GM23338 (cell line): ENCODE measurements at regions not wholly inside any gene's neighbourhood (a gene's known extent, or its start where the extent isn't known, plus 50 kb on each side); places are given as distances from the start of the nearest gene placed in this dataset.

Experiments used
- ATAC-seq: fragments of 200-7000 bp; cut with Tn5 transposase; 3 replicates; pipeline ENCODE4 v1.9.1; 2020
- DNase-seq: peaks from one replicate; pipeline ENCODE4 v3.0.0-alpha.2; 2015; ENCODE audit warnings: low spot score
- H2AFZ ChIP-seq: fragments of 200-600 bp; sonication (generic); 2 replicates; pipeline ENCODE4 v1.8.0; 2016; ENCODE audit warnings: antibody characterized with exemption, mild to moderate bottlenecking, moderate library complexity
- H3F3A ChIP-seq: fragments of 200-600 bp; sonication (generic); replicated peaks from 2 replicates; pipeline ENCODE4 v1.8.0; 2017; ENCODE audit warnings: antibody characterized with exemption, mixed run types, low read depth
- H3K27ac ChIP-seq: fragments of 200-600 bp; sonication (generic); 2 replicates; pipeline ENCODE4 v1.6.1; 2016; ENCODE audit warnings: low read depth
- H3K27me3 ChIP-seq: fragments of 200-600 bp; sonication (generic); 2 replicates; pipeline ENCODE4 v1.8.0; 2016; ENCODE audit warnings: mild to moderate bottlenecking, mixed run types, moderate library complexity; ENCODE audit not compliant: insufficient read depth
- H3K36me3 ChIP-seq: fragments of 200-600 bp; sonication (generic); 2 replicates; pipeline ENCODE4 v1.8.0; 2016; ENCODE audit warnings: mild to moderate bottlenecking; ENCODE audit not compliant: insufficient read depth
- H3K4me1 ChIP-seq: fragments of 200-600 bp; sonication (generic); 2 replicates; pipeline ENCODE4 v1.8.0; 2016; ENCODE audit warnings: mild to moderate bottlenecking, moderate library complexity; ENCODE audit not compliant: insufficient read depth
- H3K4me2 ChIP-seq: fragments of 200-600 bp; sonication (generic); 2 replicates; pipeline ENCODE4 v1.7.1; 2017; ENCODE audit warnings: mixed run types
- H3K4me3 ChIP-seq: fragments of 200-600 bp; sonication (generic); 2 replicates; pipeline ENCODE4 v1.6.1; 2016; ENCODE audit warnings: mixed run types
- H3K79me2 ChIP-seq: fragments of 200-600 bp; sonication (generic); replicated peaks from 2 replicates; pipeline ENCODE4 v1.8.0; 2017; ENCODE audit warnings: mild to moderate bottlenecking; ENCODE audit not compliant: insufficient read depth
- H3K9me2 ChIP-seq: fragments of 200-600 bp; sonication (generic); 2 replicates; pipeline ENCODE4 v1.8.0; 2017; ENCODE audit not compliant: insufficient read depth
- H4K20me1 ChIP-seq: fragments of 200-600 bp; sonication (generic); replicated peaks from 2 replicates; pipeline ENCODE4 v1.8.0; 2017; ENCODE audit warnings: mild to moderate bottlenecking; ENCODE audit not compliant: insufficient read depth
- H3K27ac Mint-ChIP-seq: 2 replicates; pipeline ENCODE4 v1.8.0; 2020; ENCODE audit warnings: inconsistent platforms, mild to moderate bottlenecking, moderate library complexity, mixed read lengths
- H3K27me3 Mint-ChIP-seq: 3 replicates; pipeline ENCODE4 v1.8.0; 2022; ENCODE audit warnings: low read depth, mild to moderate bottlenecking, moderate library complexity, mixed read lengths, inconsistent platforms; ENCODE audit not compliant: insufficient read depth, poor library complexity
- H3K36me3 Mint-ChIP-seq: 3 replicates; pipeline ENCODE4 v1.8.0; 2021; ENCODE audit warnings: low read depth, mild to moderate bottlenecking, inconsistent platforms, moderate library complexity, mixed read lengths
- H3K4me1 Mint-ChIP-seq: 3 replicates; pipeline ENCODE4 v1.8.0; 2020; ENCODE audit warnings: mild to moderate bottlenecking, inconsistent platforms, mixed read lengths
- H3K4me3 Mint-ChIP-seq: 3 replicates; pipeline ENCODE4 v1.8.0; 2021; ENCODE audit warnings: moderate library complexity, mild to moderate bottlenecking, inconsistent platforms, mixed read lengths
- H3K9me3 Mint-ChIP-seq: 3 replicates; pipeline ENCODE4 v1.8.0; 2020; ENCODE audit warnings: moderate library complexity, mild to moderate bottlenecking, inconsistent platforms, mixed read lengths
- CREB1 ChIP-seq: fragments of 250-450 bp; sonication (Bioruptor Pico); IDR thresholded peaks from 2 replicates; pipeline ENCODE4 v1.5.0; 2020; ENCODE audit warnings: low read depth, mild to moderate bottlenecking, moderate library complexity
- CTCF ChIP-seq, 2 experiments: fragments of 200-600 bp in 1 of 2; sonication (generic) in 1 of 2; conservative IDR thresholded peaks; 2 replicates each; pipeline versions ENCODE4 v1.5.1 to v1.6.1; 2016 to 2017; ENCODE audit warnings: antibody characterized with exemption in 2 of 2, low read depth in 2 of 2, mild to moderate bottlenecking in 2 of 2, moderate library complexity in 1 of 2
- EZH2 ChIP-seq: fragments of 200-600 bp; sonication (generic); IDR thresholded peaks from one replicate; pipeline ENCODE4 v1.8.0; 2017; ENCODE audit warnings: antibody characterized with exemption, mild to moderate bottlenecking, low read depth; ENCODE audit not compliant: unreplicated experiment
- EZH2phosphoT487 ChIP-seq: fragments of 200-600 bp; sonication (generic); IDR thresholded peaks from one replicate; pipeline ENCODE4 v1.8.1; 2018; ENCODE audit warnings: antibody characterized with exemption; ENCODE audit not compliant: unreplicated experiment
- JUNB ChIP-seq: IDR thresholded peaks from one replicate; pipeline ENCODE4 v1.6.1; 2016; ENCODE audit warnings: antibody characterized with exemption; ENCODE audit not compliant: unreplicated experiment
- NANOG ChIP-seq: IDR thresholded peaks from 2 replicates; pipeline ENCODE4 v1.6.1; 2016; ENCODE audit warnings: antibody characterized with exemption, borderline replicate concordance
- POLR2AphosphoS5 ChIP-seq: IDR thresholded peaks from 2 replicates; pipeline ENCODE4 v1.6.1; 2016; ENCODE audit warnings: antibody characterized with exemption, low read depth
- REST ChIP-seq: IDR thresholded peaks from one replicate; pipeline ENCODE4 v1.6.1; 2018; ENCODE audit warnings: antibody characterized with exemption; ENCODE audit not compliant: unreplicated experiment
- STAT1 ChIP-seq: IDR thresholded peaks from one replicate; pipeline ENCODE4 v1.6.1; 2016; ENCODE audit warnings: antibody characterized with exemption; ENCODE audit not compliant: unreplicated experiment
- ZNF114 ChIP-seq: fragments of 250-450 bp; sonication (Bioruptor Pico); IDR thresholded peaks from 2 replicates; pipeline ENCODE4 v1.5.0; 2020; ENCODE audit warnings: mild to moderate bottlenecking, moderate library complexity
- ZNF331 ChIP-seq: fragments of 250-450 bp; sonication (Bioruptor Pico); IDR thresholded peaks from 2 replicates; pipeline ENCODE4 v1.5.0; 2020; ENCODE audit warnings: low read depth, mild to moderate bottlenecking, moderate library complexity
- TF ChIP-seq, protein P1 (sequence below): IDR thresholded peaks from 2 replicates; pipeline ENCODE4 v1.6.1; 2016; ENCODE audit warnings: antibody characterized with exemption
- TF ChIP-seq, protein P2 (sequence below): fragments of 250-450 bp; sonication (Bioruptor Pico); IDR thresholded peaks from 2 replicates; pipeline ENCODE4 v1.5.0; 2020; ENCODE audit warnings: mild to moderate bottlenecking, moderate library complexity

DNA sequence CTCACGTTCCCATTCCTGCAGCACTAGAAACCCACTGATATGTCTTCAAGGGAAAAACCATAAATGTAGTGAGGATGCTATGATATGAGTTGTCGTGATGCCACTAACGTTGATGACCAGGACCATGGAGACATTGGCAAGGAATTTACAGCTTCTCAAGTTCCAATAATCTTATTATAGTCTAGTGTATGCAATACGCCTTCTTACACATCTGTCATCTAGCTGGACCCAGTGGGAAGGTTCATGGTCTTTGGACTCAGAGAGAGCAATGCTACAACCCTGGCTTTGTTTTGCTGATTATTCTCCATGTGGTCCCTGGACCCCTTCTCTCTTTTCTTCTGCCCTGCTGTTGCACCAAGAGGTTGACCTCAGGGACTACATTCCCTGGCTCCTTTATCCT lies 76.0 kb upstream of the BMP2 start:
- Histone ChIP-seq H3K36me3 (no peaks in the 10 kb centered on the region), H3K4me1 (no peaks in the 10 kb centered on the region), H2AFZ (no peak overlapping the region), H4K20me1 (no peaks in the 10 kb centered on the region), H3K27me3 (no peaks in the 10 kb centered on the region), H3K27ac (no peak overlapping the region), H3K4me2 (no peak overlapping the region), H3F3A (no peaks in the 10 kb centered on the region), H3K4me3 (no peak overlapping the region), H3K79me2 (no peaks in the 10 kb centered on the region), H3K9me2 (no peaks in the 10 kb centered on the region)
- Mint-ChIP-seq H3K4me1 (no peaks in the 10 kb centered on the region), H3K27ac (no peak overlapping the region), H3K4me3 (no peak overlapping the region), H3K9me3 (no peaks in the 10 kb centered on the region; the same call in 2 of the 3 replicates), H3K27me3 (peaks cover 2% of the 10 kb centered on the region), H3K36me3 (peaks cover 3% of the 10 kb centered on the region; the same call in 1 of the 3 replicates)
- DNase-seq (no peak), ATAC-seq (no peak)
- no peak for TF ChIP-seq ZNF114 (CRISPR knock-in tag)
- no peak for TF ChIP-seq EZH2
- TF ChIP-seq CTCF (conservative IDR thresholded peaks at IDR 0.05; ENCODE audit: low read depth in 2 of 2), result no peak
- TF ChIP-seq, protein P1, sequence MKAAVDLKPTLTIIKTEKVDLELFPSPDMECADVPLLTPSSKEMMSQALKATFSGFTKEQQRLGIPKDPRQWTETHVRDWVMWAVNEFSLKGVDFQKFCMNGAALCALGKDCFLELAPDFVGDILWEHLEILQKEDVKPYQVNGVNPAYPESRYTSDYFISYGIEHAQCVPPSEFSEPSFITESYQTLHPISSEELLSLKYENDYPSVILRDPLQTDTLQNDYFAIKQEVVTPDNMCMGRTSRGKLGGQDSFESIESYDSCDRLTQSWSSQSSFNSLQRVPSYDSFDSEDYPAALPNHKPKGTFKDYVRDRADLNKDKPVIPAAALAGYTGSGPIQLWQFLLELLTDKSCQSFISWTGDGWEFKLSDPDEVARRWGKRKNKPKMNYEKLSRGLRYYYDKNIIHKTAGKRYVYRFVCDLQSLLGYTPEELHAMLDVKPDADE, result no peak
- TF ChIP-seq STAT1, result no peak
- no peak for TF ChIP-seq NANOG
- no peak for TF ChIP-seq CREB1 (CRISPR knock-in tag)
- TF ChIP-seq REST, result no peak
- TF ChIP-seq, protein P2, sequence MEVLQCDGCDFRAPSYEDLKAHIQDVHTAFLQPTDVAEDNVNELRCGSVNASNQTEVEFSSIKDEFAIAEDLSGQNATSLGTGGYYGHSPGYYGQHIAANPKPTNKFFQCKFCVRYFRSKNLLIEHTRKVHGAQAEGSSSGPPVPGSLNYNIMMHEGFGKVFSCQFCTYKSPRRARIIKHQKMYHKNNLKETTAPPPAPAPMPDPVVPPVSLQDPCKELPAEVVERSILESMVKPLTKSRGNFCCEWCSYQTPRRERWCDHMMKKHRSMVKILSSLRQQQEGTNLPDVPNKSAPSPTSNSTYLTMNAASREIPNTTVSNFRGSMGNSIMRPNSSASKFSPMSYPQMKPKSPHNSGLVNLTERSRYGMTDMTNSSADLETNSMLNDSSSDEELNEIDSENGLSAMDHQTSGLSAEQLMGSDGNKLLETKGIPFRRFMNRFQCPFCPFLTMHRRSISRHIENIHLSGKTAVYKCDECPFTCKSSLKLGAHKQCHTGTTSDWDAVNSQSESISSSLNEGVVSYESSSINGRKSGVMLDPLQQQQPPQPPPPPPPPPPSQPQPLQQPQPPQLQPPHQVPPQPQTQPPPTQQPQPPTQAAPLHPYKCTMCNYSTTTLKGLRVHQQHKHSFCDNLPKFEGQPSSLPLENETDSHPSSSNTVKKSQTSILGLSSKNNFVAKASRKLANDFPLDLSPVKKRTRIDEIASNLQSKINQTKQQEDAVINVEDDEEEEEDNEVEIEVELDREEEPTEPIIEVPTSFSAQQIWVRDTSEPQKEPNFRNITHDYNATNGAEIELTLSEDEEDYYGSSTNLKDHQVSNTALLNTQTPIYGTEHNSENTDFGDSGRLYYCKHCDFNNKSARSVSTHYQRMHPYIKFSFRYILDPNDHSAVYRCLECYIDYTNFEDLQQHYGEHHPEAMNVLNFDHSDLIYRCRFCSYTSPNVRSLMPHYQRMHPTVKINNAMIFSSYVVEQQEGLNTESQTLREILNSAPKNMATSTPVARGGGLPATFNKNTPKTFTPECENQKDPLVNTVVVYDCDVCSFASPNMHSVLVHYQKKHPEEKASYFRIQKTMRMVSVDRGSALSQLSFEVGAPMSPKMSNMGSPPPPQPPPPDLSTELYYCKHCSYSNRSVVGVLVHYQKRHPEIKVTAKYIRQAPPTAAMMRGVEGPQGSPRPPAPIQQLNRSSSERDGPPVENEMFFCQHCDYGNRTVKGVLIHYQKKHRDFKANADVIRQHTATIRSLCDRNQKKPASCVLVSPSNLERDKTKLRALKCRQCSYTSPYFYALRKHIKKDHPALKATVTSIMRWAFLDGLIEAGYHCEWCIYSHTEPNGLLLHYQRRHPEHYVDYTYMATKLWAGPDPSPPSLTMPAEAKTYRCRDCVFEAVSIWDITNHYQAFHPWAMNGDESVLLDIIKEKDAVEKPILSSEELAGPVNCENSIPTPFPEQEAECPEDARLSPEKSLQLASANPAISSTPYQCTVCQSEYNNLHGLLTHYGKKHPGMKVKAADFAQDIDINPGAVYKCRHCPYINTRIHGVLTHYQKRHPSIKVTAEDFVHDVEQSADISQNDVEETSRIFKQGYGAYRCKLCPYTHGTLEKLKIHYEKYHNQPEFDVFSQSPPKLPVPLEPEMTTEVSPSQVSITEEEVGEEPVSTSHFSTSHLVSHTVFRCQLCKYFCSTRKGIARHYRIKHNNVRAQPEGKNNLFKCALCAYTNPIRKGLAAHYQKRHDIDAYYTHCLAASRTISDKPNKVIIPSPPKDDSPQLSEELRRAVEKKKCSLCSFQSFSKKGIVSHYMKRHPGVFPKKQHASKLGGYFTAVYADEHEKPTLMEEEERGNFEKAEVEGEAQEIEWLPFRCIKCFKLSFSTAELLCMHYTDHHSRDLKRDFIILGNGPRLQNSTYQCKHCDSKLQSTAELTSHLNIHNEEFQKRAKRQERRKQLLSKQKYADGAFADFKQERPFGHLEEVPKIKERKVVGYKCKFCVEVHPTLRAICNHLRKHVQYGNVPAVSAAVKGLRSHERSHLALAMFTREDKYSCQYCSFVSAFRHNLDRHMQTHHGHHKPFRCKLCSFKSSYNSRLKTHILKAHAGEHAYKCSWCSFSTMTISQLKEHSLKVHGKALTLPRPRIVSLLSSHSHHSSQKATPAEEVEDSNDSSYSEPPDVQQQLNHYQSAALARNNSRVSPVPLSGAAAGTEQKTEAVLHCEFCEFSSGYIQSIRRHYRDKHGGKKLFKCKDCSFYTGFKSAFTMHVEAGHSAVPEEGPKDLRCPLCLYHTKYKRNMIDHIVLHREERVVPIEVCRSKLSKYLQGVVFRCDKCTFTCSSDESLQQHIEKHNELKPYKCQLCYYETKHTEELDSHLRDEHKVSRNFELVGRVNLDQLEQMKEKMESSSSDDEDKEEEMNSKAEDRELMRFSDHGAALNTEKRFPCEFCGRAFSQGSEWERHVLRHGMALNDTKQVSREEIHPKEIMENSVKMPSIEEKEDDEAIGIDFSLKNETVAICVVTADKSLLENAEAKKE (CRISPR knock-in tag), result no peak
- TF ChIP-seq EZH2phosphoT487, result no peak
- TF ChIP-seq ZNF331, result no peak
- no peak for TF ChIP-seq POLR2AphosphoS5
- no peak for TF ChIP-seq JUNB
